ENCODE measurements at regions not wholly inside any gene's neighbourhood (a gene's known extent, or its start where the extent isn't known, plus 50 kb on each side); places are given as distances from the start of the nearest gene placed in this dataset.

- TF ChIP-seq CTCF (conservative IDR thresholded peaks at IDR 0.05) = no peak
- Histone ChIP-seq H3K36me3 (ENCODE audit: control insufficient read depth, insufficient read depth, low read length) (no peaks in the 10 kb centered on the region), H3K9ac (ENCODE audit: extremely low read depth, low read length, poor library complexity, severe bottlenecking) (no peak overlapping the region), H3K4me1 (ENCODE audit: control insufficient read depth, insufficient read depth, low read length) (peaks cover 4% of the 10 kb centered on the region), H3K9me3 (ENCODE audit: control insufficient read depth, low read length) (no peaks in the 10 kb centered on the region), H3K27ac (ENCODE audit: low read depth, low read length) (no peak overlapping the region), H3K4me3 (ENCODE audit: low read length) (no peak overlapping the region), H3K27me3 (ENCODE audit: control insufficient read depth, insufficient read depth, low read length, poor library complexity, severe bottlenecking) (no peaks in the 10 kb centered on the region)
- Mint-ChIP-seq H3K27me3 (ENCODE audit: insufficient read depth) (no peaks in the 10 kb centered on the region), H3K4me3 (no peak overlapping the region), H3K27ac (no peak overlapping the region), H3K9me3 (peaks cover 6% of the 10 kb centered on the region), H3K36me3 (ENCODE audit: low read depth) (no peaks in the 10 kb centered on the region), H3K4me1 (peaks cover 20% of the 10 kb centered on the region)
- no peak for DNase-seq
These were observed 108.2 kb downstream of the RRM1 start for GRCh38 chr11:4202749-4203148.

GRCh38 chr11:4197112-4197511, 102.5 kb downstream of the RRM1 start:
- no peak overlapping the region for H3K4me3 Mint-ChIP-seq
- no peak for DNase-seq
- no peak for TF ChIP-seq CTCF (conservative IDR thresholded peaks at IDR 0.05)
- WGBS, 2 experiments (ENCODE audit: insufficient coverage in 1 of 2, insufficient read length in 1 of 2) = 78 to 85% methylated on average over 1 to 2 of the region's 2 CpGs
- no peak overlapping the region for H3K27ac Mint-ChIP-seq
- H3K4me1 Mint-ChIP-seq = peaks cover 1% of the 10 kb centered on the region
- no peaks in the 10 kb centered on the region for H3K36me3 Mint-ChIP-seq (ENCODE audit: low read depth)
- Histone ChIP-seq H3K4me3 (ENCODE audit: low read length) (no peak overlapping the region), H3K4me1 (ENCODE audit: control insufficient read depth, insufficient read depth, low read length) (no peaks in the 10 kb centered on the region), H3K27me3 (ENCODE audit: control insufficient read depth, insufficient read depth, low read length, poor library complexity, severe bottlenecking) (no peaks in the 10 kb centered on the region), H3K9me3 (ENCODE audit: control insufficient read depth, low read length) (no peaks in the 10 kb centered on the region), H3K27ac (ENCODE audit: low read depth, low read length) (no peak overlapping the region), H3K36me3 (ENCODE audit: control insufficient read depth, insufficient read depth, low read length) (no peaks in the 10 kb centered on the region), H3K9ac (ENCODE audit: extremely low read depth, low read length, poor library complexity, severe bottlenecking) (no peak overlapping the region)
- peaks cover 3% of the 10 kb centered on the region for H3K9me3 Mint-ChIP-seq
- no peaks in the 10 kb centered on the region for H3K27me3 Mint-ChIP-seq (ENCODE audit: insufficient read depth)

GRCh38 chr11:4195909-4196308, 101.3 kb downstream of the RRM1 start:
- Histone ChIP-seq H3K9ac (ENCODE audit: extremely low read depth, low read length, poor library complexity, severe bottlenecking) (no peak overlapping the region), H3K27me3 (ENCODE audit: control insufficient read depth, insufficient read depth, low read length, poor library complexity, severe bottlenecking) (no peaks in the 10 kb centered on the region), H3K4me3 (ENCODE audit: low read length) (no peak overlapping the region), H3K36me3 (ENCODE audit: control insufficient read depth, insufficient read depth, low read length) (no peaks in the 10 kb centered on the region), H3K4me1 (ENCODE audit: control insufficient read depth, insufficient read depth, low read length) (no peaks in the 10 kb centered on the region), H3K27ac (ENCODE audit: low read depth, low read length) (no peak overlapping the region), H3K9me3 (ENCODE audit: control insufficient read depth, low read length) (no peaks in the 10 kb centered on the region)
- WGBS, 2 experiments (ENCODE audit: insufficient coverage in 1 of 2, insufficient read length in 1 of 2) = 92 to 93% methylated on average over 2 of the region's 2 CpGs
- Mint-ChIP-seq H3K9me3 (peaks cover 3% of the 10 kb centered on the region), H3K36me3 (ENCODE audit: low read depth) (no peaks in the 10 kb centered on the region), H3K4me3 (no peak overlapping the region), H3K27ac (no peak overlapping the region), H3K27me3 (ENCODE audit: insufficient read depth) (no peaks in the 10 kb centered on the region), H3K4me1 (no peaks in the 10 kb centered on the region)
- no peak for TF ChIP-seq CTCF (conservative IDR thresholded peaks at IDR 0.05)
- no peak for DNase-seq
